Tibial nerve (tissue), 4 donors: ENCODE measurements at regions not wholly inside any gene's neighbourhood (a gene's known extent, or its start where the extent isn't known, plus 50 kb on each side); places are given as distances from the start of the nearest gene placed in this dataset.

Source experiments
- DNase-seq, 2 donors: peaks; one replicate each; pipeline ENCODE4 v3.0.0-alpha.2; 2019; ENCODE audit warnings: low spot score in 2 of 2
- H3K27ac ChIP-seq, 4 donors: fragments of 200-600 bp; sonication (generic) in 3 of 4; one replicate each; pipeline ENCODE4 v1.5.1; 2017 to 2019; ENCODE audit warnings: mild to moderate bottlenecking in 1 of 4
- H3K27me3 ChIP-seq, 2 donors: fragments of 200-600 bp; sonication (generic) in 1 of 2; one replicate each; pipeline versions ENCODE4 v1.5.1 to v1.6.0; 2017 to 2019
- H3K36me3 ChIP-seq, 3 donors: fragments of 200-600 bp; sonication (generic); one replicate each; pipeline ENCODE4 v1.5.1; 2018 to 2019
- H3K4me1 ChIP-seq, 4 donors: fragments of 200-600 bp; sonication (generic) in 3 of 4; one replicate each; pipeline ENCODE4 v1.5.1; 2017 to 2019
- H3K4me3 ChIP-seq, 4 donors: fragments of 200-600 bp; sonication (generic) in 3 of 4; one replicate each; pipeline ENCODE4 v1.5.1; 2017 to 2019; ENCODE audit warnings: mild to moderate bottlenecking in 1 of 4, moderate library complexity in 1 of 4
- H3K9me3 ChIP-seq, 4 donors: fragments of 200-600 bp; sonication (generic) in 3 of 4; one replicate each; pipeline ENCODE4 v1.5.1; 2017 to 2019
- CTCF ChIP-seq, 5 experiments: fragments of 200-600 bp in 3 of 5; fragments of 450-650 bp in 2 of 5; sonication (generic) in 3 of 5; IDR thresholded peaks; one replicate each; pipeline ENCODE4 v1.5.1; 2016 to 2019; ENCODE audit warnings: antibody characterized with exemption in 5 of 5, mild to moderate bottlenecking in 3 of 5, moderate library complexity in 2 of 5
- EP300 ChIP-seq, 2 donors: sonication (generic); formaldehyde crosslinking; IDR thresholded peaks; one replicate each; pipeline ENCODE4 v1.6.1; 2017; ENCODE audit warnings: antibody characterized with exemption in 2 of 2, mild to moderate bottlenecking in 1 of 2
- POLR2A ChIP-seq, 2 donors: fragments of 450-650 bp; IDR thresholded peaks; one replicate each; pipeline ENCODE4 v1.6.1; 2017; ENCODE audit warnings: antibody characterized with exemption in 2 of 2, mild to moderate bottlenecking in 2 of 2, moderate library complexity in 2 of 2
- WGBS, 2 donors: methylation state at CpG; one replicate each; pipeline ENCODE4 v1.1.5; 2018; 5-methylcytosine and 5-hydroxymethylcytosine counted together

DNA sequence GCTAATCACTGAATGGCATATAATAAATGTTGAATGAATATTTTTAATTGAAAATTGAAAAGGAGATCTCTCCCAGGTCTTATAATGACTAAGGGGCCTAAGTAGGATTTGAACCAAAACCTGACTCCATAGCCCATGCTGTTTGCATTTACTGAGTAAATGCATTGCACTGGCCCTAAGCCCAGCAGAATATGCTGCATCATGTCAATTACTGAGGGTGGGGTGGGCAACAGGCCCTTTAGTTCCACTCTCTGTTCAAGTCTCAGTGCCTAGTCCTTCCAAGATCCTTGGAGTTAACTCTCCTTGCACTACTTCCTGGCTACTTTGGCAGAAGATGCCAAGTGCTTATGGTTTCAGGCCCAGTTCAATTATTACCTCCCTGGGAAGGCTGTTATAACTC lies 203.8 kb upstream of the DAB1 start:
- no peaks in the 10 kb centered on the region for H3K9me3 ChIP-seq
- TF ChIP-seq POLR2A (IDR thresholded peaks at IDR 0.05) = no peak
- no peak for TF ChIP-seq CTCF (IDR thresholded peaks at IDR 0.05)
- TF ChIP-seq EP300 (IDR thresholded peaks at IDR 0.05) = no peak
- no peak overlapping the region for H3K27ac ChIP-seq
- H3K4me1 ChIP-seq = peaks cover 0 to 7% (median 0%) of the 10 kb centered on the region in 4 donors
- no peaks in the 10 kb centered on the region for H3K36me3 ChIP-seq
- DNase-seq = no peak
- H3K27me3 ChIP-seq = no peaks in the 10 kb centered on the region
- no peak overlapping the region for H3K4me3 ChIP-seq

DNA sequence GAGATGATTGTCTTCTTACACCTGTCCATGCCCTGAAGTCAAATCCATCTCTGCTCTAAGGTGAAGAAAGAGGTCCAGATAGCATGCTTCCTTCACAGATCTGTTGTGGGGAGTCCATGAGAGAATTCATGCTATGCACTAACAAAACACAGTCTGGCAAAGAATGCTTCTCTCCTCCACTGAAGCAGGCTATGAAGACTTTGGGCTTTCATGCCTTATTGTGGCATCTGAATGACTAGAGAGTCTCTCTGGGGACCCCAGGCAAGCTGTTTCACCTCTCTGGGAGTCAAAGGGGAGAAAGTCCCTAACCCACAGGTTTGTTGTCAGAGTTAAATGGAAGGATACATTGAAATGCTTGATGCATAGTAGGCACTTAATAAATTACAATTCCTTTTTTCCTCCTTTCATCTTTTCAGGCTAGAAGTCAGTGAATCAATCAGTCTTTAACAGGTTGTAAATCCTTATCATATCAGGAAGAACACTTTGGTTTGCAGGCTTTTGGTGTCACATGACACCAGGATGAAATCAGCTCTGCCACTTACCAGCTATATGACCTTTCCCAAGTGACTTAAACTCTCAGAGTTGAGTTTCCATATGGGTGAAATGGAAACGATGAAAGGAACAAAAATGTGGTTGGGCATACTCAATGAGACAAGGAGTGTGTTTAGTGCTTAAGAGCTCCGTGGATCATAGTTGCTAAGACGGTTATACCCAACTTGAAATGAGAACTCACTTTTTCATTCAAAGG lies 200.1 kb upstream of the DAB1 start:
- WGBS, 2 donors = 48 to 52% methylated on average over 3 of the region's 3 CpGs
- Histone ChIP-seq H3K27me3 (no peaks in the 10 kb centered on the region), H3K36me3 (no peaks in the 10 kb centered on the region), H3K4me1 (peaks cover 0 to 11% (median 0%) of the 10 kb centered on the region in 4 donors), H3K4me3 (no peak overlapping the region), H3K9me3 (no peaks in the 10 kb centered on the region), H3K27ac (no peak overlapping the region)
- no peak for TF ChIP-seq EP300 (IDR thresholded peaks at IDR 0.05)
- TF ChIP-seq POLR2A (IDR thresholded peaks at IDR 0.05) = no peak
- no peak for TF ChIP-seq CTCF (IDR thresholded peaks at IDR 0.05)
- DNase-seq = no peak

GRCh38 chr1:57623039-57623790 lies 199.4 kb upstream of the DAB1 start:
- Histone ChIP-seq H3K36me3 (no peaks in the 10 kb centered on the region), H3K9me3 (no peaks in the 10 kb centered on the region), H3K27ac (peak overlapping the region in 1 of 4 donors; percentile 16), H3K27me3 (no peaks in the 10 kb centered on the region), H3K4me3 (no peak overlapping the region), H3K4me1 (peaks cover 0 to 11% (median 0%) of the 10 kb centered on the region in 4 donors)
- TF ChIP-seq EP300 (IDR thresholded peaks at IDR 0.05) = no peak
- no peak for TF ChIP-seq POLR2A (IDR thresholded peaks at IDR 0.05)
- TF ChIP-seq CTCF (IDR thresholded peaks at IDR 0.05) = no peak
- no peak for DNase-seq
- 17 to 38% methylated on average over 18 of the region's 18 CpGs for WGBS, 2 donors

DNA sequence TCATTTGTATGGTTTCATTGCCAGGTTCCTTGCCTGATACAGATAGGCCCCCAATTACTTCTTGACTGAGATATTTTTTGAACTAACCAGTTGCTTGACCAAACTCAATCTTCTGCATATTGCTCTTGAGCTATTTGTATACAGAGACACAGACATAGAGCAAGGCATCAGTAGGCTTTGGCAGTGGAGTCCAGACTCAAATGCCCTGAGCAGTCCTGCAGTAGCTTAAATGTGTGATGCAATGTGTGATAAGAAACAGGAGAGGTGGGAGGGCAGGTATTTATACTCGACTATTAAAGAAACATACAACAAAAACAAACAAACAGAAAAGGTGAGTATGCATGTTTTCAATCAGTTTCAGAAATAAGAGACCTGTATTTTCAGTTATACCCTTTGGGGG lies 197.9 kb upstream of the DAB1 start:
- TF ChIP-seq CTCF (IDR thresholded peaks at IDR 0.05) (no peak), POLR2A (IDR thresholded peaks at IDR 0.05) (no peak), EP300 (IDR thresholded peaks at IDR 0.05) (no peak)
- H3K36me3 ChIP-seq = no peaks in the 10 kb centered on the region
- H3K9me3 ChIP-seq = no peaks in the 10 kb centered on the region
- no peak overlapping the region for H3K27ac ChIP-seq
- no peak for DNase-seq
- WGBS, 2 donors = 53 to 57% methylated on average over 1 of the region's 1 CpG
- H3K4me3 ChIP-seq = no peak overlapping the region
- no peaks in the 10 kb centered on the region for H3K27me3 ChIP-seq
- peaks cover 0 to 11% (median 0%) of the 10 kb centered on the region in 4 donors for H3K4me1 ChIP-seq

DNA sequence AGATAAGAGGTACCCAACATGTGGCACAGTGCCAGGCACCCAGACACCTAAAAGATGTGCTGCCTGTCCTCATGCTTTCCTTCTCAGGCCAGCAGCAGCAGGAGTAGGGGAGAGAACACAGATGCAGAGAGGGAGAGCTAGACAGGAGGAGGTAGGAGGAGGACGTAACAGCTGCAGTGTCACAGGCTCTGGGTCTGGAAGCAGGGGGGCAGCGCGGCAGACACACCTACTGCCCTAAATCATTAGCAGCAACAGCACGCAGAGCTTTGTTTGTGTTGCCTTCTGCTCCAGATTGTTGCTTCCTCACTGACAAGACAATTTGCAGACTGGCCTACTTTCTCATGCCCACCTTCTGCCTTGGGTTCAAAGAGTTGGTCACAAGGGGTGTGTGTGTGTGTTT lies 196.7 kb upstream of the DAB1 start:
- no peak for TF ChIP-seq POLR2A (IDR thresholded peaks at IDR 0.05)
- no peak for TF ChIP-seq CTCF (IDR thresholded peaks at IDR 0.05)
- no peak for TF ChIP-seq EP300 (IDR thresholded peaks at IDR 0.05)
- no peak overlapping the region for H3K4me3 ChIP-seq
- DNase-seq = no peak
- H3K27ac ChIP-seq = no peak overlapping the region
- H3K9me3 ChIP-seq = no peaks in the 10 kb centered on the region
- 32 to 39% methylated on average over 4 of the region's 4 CpGs for WGBS, 2 donors
- no peaks in the 10 kb centered on the region for H3K27me3 ChIP-seq
- no peaks in the 10 kb centered on the region for H3K36me3 ChIP-seq
- H3K4me1 ChIP-seq = peaks cover 0 to 11% (median 0%) of the 10 kb centered on the region in 4 donors
